ENCODE measurements at regions not wholly inside any gene's neighbourhood (a gene's known extent, or its start where the extent isn't known, plus 50 kb on each side); places are given as distances from the start of the nearest gene placed in this dataset.

GRCh38 chr10:109689785-109690184 lies 233.5 kb downstream of the XPNPEP1 start:
- ChIA-PET POLR2A (ENCODE audit: unreplicated experiment) (no interaction called here), CTCF (no interaction called here)
- Histone ChIP-seq H3K4me1 (ENCODE audit: control insufficient read depth, insufficient read depth, low read length) (no peaks in the 10 kb centered on the region), H2BK15ac (ENCODE audit: low read depth, low read length) (no peak overlapping the region), H3K27ac (ENCODE audit: insufficient read depth, low read length) (no peak overlapping the region), H3K4me2 (ENCODE audit: low read depth, low read length) (no peak overlapping the region), H3K9me3 (ENCODE audit: control insufficient read depth, insufficient read depth, low read length) (peaks cover 3% of the 10 kb centered on the region), H3K4ac (ENCODE audit: low read depth, low read length) (no peak overlapping the region), H2AK5ac (ENCODE audit: low read depth, low read length) (no peak overlapping the region), H3K23ac (ENCODE audit: low read depth, low read length) (no peak overlapping the region), H3K4me3 (ENCODE audit: insufficient read depth, low read depth, low read length) (no peak overlapping the region), H3K56ac (ENCODE audit: extremely low read depth, insufficient read depth, low read length) (no peak overlapping the region), H3K9me1 (ENCODE audit: insufficient read depth, low read length) (no peaks in the 10 kb centered on the region), H4K5ac (ENCODE audit: low read depth, low read length) (no peak overlapping the region), H3K79me1 (ENCODE audit: low read depth in 1 of 2, low read length in 2 of 2) (no peaks in the 10 kb centered on the region), H2BK5ac (ENCODE audit: low read depth, low read length, poor library complexity, severe bottlenecking) (no peak overlapping the region), H3K18ac (ENCODE audit: low read depth, low read length) (no peak overlapping the region), H3K27me3 (ENCODE audit: control insufficient read depth, insufficient read depth, low read length) (no peaks in the 10 kb centered on the region), H3K36me3 (ENCODE audit: control insufficient read depth, insufficient read depth, low read length) (no peaks in the 10 kb centered on the region), H4K8ac (ENCODE audit: low read depth in 2 of 2, low read length in 2 of 2) (no peak overlapping the region), H2BK20ac (ENCODE audit: low read depth, low read length) (no peak overlapping the region), H3K14ac (replicated peaks; ENCODE audit: low read depth, low read length) (no peak overlapping the region), H2AFZ (replicated peaks; ENCODE audit: low read length, poor library complexity) (no peak overlapping the region), H2BK120ac (ENCODE audit: low read depth, low read length) (no peak overlapping the region), H3K9ac (ENCODE audit: low read depth, low read length) (no peak overlapping the region), H2AK9ac (replicated peaks; ENCODE audit: low read depth, low read length, poor library complexity) (no peak overlapping the region), H4K91ac (ENCODE audit: insufficient read depth, low read depth, low read length) (no peak overlapping the region), H4K20me1 (ENCODE audit: insufficient read depth, low read length) (no peaks in the 10 kb centered on the region)
- ATAC-seq (ENCODE audit: low read depth): no peak
- WGBS, 2 experiments (ENCODE audit: extremely low coverage in 2 of 2, insufficient read length in 1 of 2): no CpG with 5 or more reads among the region's 1 CpG
- DNase-seq: no peak
- TF ChIP-seq NFE2L2 (IDR thresholded peaks at IDR 0.05; ENCODE audit: low read depth, low read length) (no peak), RFX5 (IDR thresholded peaks at IDR 0.05; ENCODE audit: low read depth, low read length) (no peak), MAFK (IDR thresholded peaks at IDR 0.05; ENCODE audit: low read depth, low read length) (no peak), RCOR1 (IDR thresholded peaks at IDR 0.05; ENCODE audit: insufficient replicate concordance, low read length) (no peak), SMC3 (IDR thresholded peaks at IDR 0.05; ENCODE audit: low read depth, low read length) (no peak), MAZ (IDR thresholded peaks at IDR 0.05; ENCODE audit: borderline replicate concordance, low read depth, low read length) (no peak), FOS (IDR thresholded peaks at IDR 0.05; ENCODE audit: low read depth, low read length) (no peak), USF2 (IDR thresholded peaks at IDR 0.05; ENCODE audit: low read depth, low read length) (no peak), BHLHE40 (IDR thresholded peaks at IDR 0.05; ENCODE audit: low read depth, low read length) (no peak), POLR2A (IDR thresholded peaks at IDR 0.05; ENCODE audit: low read depth, low read length) (no peak), MXI1 (IDR thresholded peaks at IDR 0.05; ENCODE audit: borderline replicate concordance, low read depth, low read length) (no peak), RAD21 (IDR thresholded peaks at IDR 0.05; ENCODE audit: low read length) (no peak), CHD1 (IDR thresholded peaks at IDR 0.05; ENCODE audit: low read depth, low read length) (no peak), CEBPB (IDR thresholded peaks at IDR 0.05; ENCODE audit: low read depth, low read length) (no peak)
- TF ChIP-seq, protein P1, sequence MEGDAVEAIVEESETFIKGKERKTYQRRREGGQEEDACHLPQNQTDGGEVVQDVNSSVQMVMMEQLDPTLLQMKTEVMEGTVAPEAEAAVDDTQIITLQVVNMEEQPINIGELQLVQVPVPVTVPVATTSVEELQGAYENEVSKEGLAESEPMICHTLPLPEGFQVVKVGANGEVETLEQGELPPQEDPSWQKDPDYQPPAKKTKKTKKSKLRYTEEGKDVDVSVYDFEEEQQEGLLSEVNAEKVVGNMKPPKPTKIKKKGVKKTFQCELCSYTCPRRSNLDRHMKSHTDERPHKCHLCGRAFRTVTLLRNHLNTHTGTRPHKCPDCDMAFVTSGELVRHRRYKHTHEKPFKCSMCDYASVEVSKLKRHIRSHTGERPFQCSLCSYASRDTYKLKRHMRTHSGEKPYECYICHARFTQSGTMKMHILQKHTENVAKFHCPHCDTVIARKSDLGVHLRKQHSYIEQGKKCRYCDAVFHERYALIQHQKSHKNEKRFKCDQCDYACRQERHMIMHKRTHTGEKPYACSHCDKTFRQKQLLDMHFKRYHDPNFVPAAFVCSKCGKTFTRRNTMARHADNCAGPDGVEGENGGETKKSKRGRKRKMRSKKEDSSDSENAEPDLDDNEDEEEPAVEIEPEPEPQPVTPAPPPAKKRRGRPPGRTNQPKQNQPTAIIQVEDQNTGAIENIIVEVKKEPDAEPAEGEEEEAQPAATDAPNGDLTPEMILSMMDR (conservative IDR thresholded peaks at IDR 0.05; ENCODE audit: low read depth, low read length): no peak
- TF ChIP-seq, protein P2, sequence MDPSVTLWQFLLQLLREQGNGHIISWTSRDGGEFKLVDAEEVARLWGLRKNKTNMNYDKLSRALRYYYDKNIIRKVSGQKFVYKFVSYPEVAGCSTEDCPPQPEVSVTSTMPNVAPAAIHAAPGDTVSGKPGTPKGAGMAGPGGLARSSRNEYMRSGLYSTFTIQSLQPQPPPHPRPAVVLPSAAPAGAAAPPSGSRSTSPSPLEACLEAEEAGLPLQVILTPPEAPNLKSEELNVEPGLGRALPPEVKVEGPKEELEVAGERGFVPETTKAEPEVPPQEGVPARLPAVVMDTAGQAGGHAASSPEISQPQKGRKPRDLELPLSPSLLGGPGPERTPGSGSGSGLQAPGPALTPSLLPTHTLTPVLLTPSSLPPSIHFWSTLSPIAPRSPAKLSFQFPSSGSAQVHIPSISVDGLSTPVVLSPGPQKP (IDR thresholded peaks at IDR 0.05; ENCODE audit: borderline replicate concordance, low read depth, low read length): no peak
- intact Hi-C loops (cut with micrococcal nuclease): no loop called here
- BruUV-seq (replicated peaks): no TSS peak
- in situ Hi-C loops (cut with MboI; ENCODE audit: low sequenced_read_pairs): no loop called here
- dilution Hi-C loops (cut with HindIII; ENCODE audit: low sequenced_read_pairs, unreplicated experiment): no loop called here

All from IMR-90 (cell line).